CD4-positive, alpha-beta T cell (primary cell): ENCODE measurements at regions not wholly inside any gene's neighbourhood (a gene's known extent, or its start where the extent isn't known, plus 50 kb on each side); places are given as distances from the start of the nearest gene placed in this dataset.

ENCODE experiments used
- ATAC-seq: fragments of 200-7000 bp; cut with Tn5 transposase; one replicate; pipeline ENCODE4 v1.10.0; 2022; ENCODE audit warnings: mild to moderate bottlenecking; ENCODE audit not compliant: poor library complexity
- CTCF ChIA-PET: fragments of 350-600 bp; sonication (Branson Sonifier 250); formaldehyde crosslinking; loops from one replicate; lab custom pipeline; 2021; ENCODE audit warnings: antibody characterized with exemption, inconsistent platforms; lab: Charles Lee
- POLR2A ChIA-PET: fragments of 350-600 bp; sonication (Branson Sonifier 250); formaldehyde crosslinking; loops from one replicate; lab custom pipeline; 2021; ENCODE audit warnings: antibody characterized with exemption, inconsistent platforms; lab: Charles Lee
- DNase-seq, 14 experiments: peaks; one replicate each; pipeline ENCODE4 v3.0.0-alpha.2; 2013 to 2020; ENCODE audit warnings: mixed read lengths in 2 of 14
- H3K27ac ChIP-seq, 2 donors: one replicate each; pipeline versions ENCODE4 v1.5.1 to v1.7.0; 2013; ENCODE audit warnings: low read length in 2 of 2, low read depth in 1 of 2, mild to moderate bottlenecking in 1 of 2
- H3K27me3 ChIP-seq, 2 experiments: 1 replicate in 1 of 2; 2 replicates in 1 of 2; pipeline versions ENCODE4 v1.6.1 to v1.7.0; 2013; ENCODE audit warnings: low read length in 2 of 2, control low read depth in 1 of 2, mild to moderate bottlenecking in 1 of 2, moderate library complexity in 1 of 2; ENCODE audit not compliant: insufficient read depth in 2 of 2, control insufficient read depth in 1 of 2
- H3K36me3 ChIP-seq: one replicate; pipeline ENCODE4 v1.6.1; 2013; ENCODE audit warnings: low read length, control low read depth; ENCODE audit not compliant: insufficient read depth
- H3K4me1 ChIP-seq: one replicate; pipeline ENCODE4 v1.6.1; 2013; ENCODE audit warnings: low read length, control low read depth; ENCODE audit not compliant: insufficient read depth
- H3K4me3 ChIP-seq: one replicate; pipeline ENCODE4 v1.5.1; 2013; ENCODE audit warnings: mild to moderate bottlenecking, low read length, moderate library complexity
- H3K9me3 ChIP-seq, 2 experiments: 1 replicate in 1 of 2; 2 replicates in 1 of 2; pipeline versions ENCODE4 v1.6.1 to v1.7.0; 2013; ENCODE audit warnings: low read length in 2 of 2, mild to moderate bottlenecking in 2 of 2, control low read depth in 1 of 2, moderate library complexity in 1 of 2; ENCODE audit not compliant: control insufficient read depth in 1 of 2, insufficient read depth in 1 of 2
- H3K27ac Mint-ChIP-seq: one replicate; pipeline ENCODE4 v1.8.0; 2020; ENCODE audit warnings: mixed read lengths
- H3K27me3 Mint-ChIP-seq: one replicate; pipeline ENCODE4 v1.8.0; 2021; ENCODE audit warnings: mixed read lengths
- H3K36me3 Mint-ChIP-seq: one replicate; pipeline ENCODE4 v1.8.0; 2021; ENCODE audit warnings: low read depth, mixed read lengths
- H3K4me1 Mint-ChIP-seq: one replicate; pipeline ENCODE4 v1.8.0; 2021; ENCODE audit warnings: low read depth, mixed read lengths
- H3K4me3 Mint-ChIP-seq: one replicate; pipeline ENCODE4 v1.8.0; 2020; ENCODE audit warnings: mild to moderate bottlenecking, mixed read lengths
- H3K9me3 Mint-ChIP-seq: one replicate; pipeline ENCODE4 v1.8.0; 2020; ENCODE audit warnings: mixed read lengths
- CTCF ChIP-seq: fragments of 200-600 bp; IDR thresholded peaks from one replicate; pipeline ENCODE4 v1.8.0; 2022; ENCODE audit warnings: antibody characterized with exemption, mild to moderate bottlenecking
- intact Hi-C, 2 experiments: fragments of 100-400 bp; cut with DNase I in 1 of 2; cut with micrococcal nuclease in 1 of 2; formaldehyde crosslinking; loops; one replicate each; pipeline versions ENCODE4 v1.15.1 to v1.9.0; 2023 to 2025; cut with DNase I, micrococcal nuclease

GRCh38 chr1:164953815-164954214 is 394.8 kb downstream of the PBX1 start:
- Histone ChIP-seq H3K36me3 (no peaks in the 10 kb centered on the region), H3K9me3 (peaks cover 3% of the 10 kb centered on the region in 2 experiments), H3K4me3 (no peak overlapping the region), H3K4me1 (no peaks in the 10 kb centered on the region), H3K27me3 (no peaks in the 10 kb centered on the region), H3K27ac (no peak overlapping the region)
- Mint-ChIP-seq H3K27me3 (peaks cover 3% of the 10 kb centered on the region), H3K9me3 (peaks cover 6% of the 10 kb centered on the region), H3K4me1 (no peaks in the 10 kb centered on the region), H3K36me3 (no peaks in the 10 kb centered on the region), H3K27ac (no peak overlapping the region), H3K4me3 (no peak overlapping the region)
- intact Hi-C loops, result no loop called here
- DNase-seq (no peak), ATAC-seq (no peak)
- no peak for TF ChIP-seq CTCF
- POLR2A ChIA-PET, result no interaction called here
- CTCF ChIA-PET, result no interaction called here

- ATAC-seq, result no peak
Observed at GRCh38 chr1:164953098-164953497, 394.1 kb downstream of the PBX1 start.

DNA sequence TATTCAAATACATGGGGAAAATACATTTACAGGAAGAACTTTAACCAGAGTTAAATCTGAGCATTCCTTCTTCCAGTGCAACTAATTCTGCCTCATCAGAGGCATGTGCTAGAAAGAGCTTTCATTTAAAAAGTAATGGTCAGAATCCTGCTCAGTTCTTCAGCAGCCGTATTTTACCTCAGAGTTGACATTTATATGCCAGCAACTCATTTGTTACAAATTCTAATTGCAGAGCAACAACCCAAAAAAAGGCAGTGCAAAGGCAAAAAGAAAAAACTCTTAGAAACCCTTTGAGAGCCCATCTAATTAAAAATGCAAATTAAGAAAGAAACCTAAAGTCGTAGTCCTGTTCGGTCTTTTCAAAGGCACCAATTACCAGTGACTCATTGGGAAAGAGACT is 392.5 kb downstream of the PBX1 start:
- Histone ChIP-seq H3K4me1 (no peaks in the 10 kb centered on the region), H3K27me3 (no peaks in the 10 kb centered on the region), H3K27ac (no peak overlapping the region), H3K36me3 (no peaks in the 10 kb centered on the region), H3K4me3 (no peak overlapping the region), H3K9me3 (peaks cover 3 to 12% of the 10 kb centered on the region in 2 experiments)
- Mint-ChIP-seq H3K27me3 (peaks cover 3% of the 10 kb centered on the region), H3K9me3 (peaks cover 13% of the 10 kb centered on the region), H3K36me3 (no peaks in the 10 kb centered on the region), H3K4me1 (no peaks in the 10 kb centered on the region), H3K4me3 (no peak overlapping the region), H3K27ac (no peak overlapping the region)
- TF ChIP-seq CTCF, result no peak
- ATAC-seq (no peak), DNase-seq (no peak)
- intact Hi-C loops, result no loop called here
- CTCF ChIA-PET, result no interaction called here
- POLR2A ChIA-PET, result no interaction called here

More at GRCh38 chr1:164953098-164953497, 394.1 kb downstream of the PBX1 start:
- Histone ChIP-seq H3K9me3 (peaks cover 3 to 10% of the 10 kb centered on the region in 2 experiments), H3K4me3 (no peak overlapping the region), H3K27me3 (no peaks in the 10 kb centered on the region), H3K4me1 (no peaks in the 10 kb centered on the region), H3K27ac (no peak overlapping the region), H3K36me3 (no peaks in the 10 kb centered on the region)
- H3K27me3 Mint-ChIP-seq, result peaks cover 3% of the 10 kb centered on the region
- H3K27ac Mint-ChIP-seq, result no peak overlapping the region
- no peaks in the 10 kb centered on the region for H3K4me1 Mint-ChIP-seq
- H3K4me3 Mint-ChIP-seq, result no peak overlapping the region
- H3K9me3 Mint-ChIP-seq, result peaks cover 10% of the 10 kb centered on the region
- H3K36me3 Mint-ChIP-seq, result no peaks in the 10 kb centered on the region
- no peak for DNase-seq
- intact Hi-C loops, result no loop called here
- TF ChIP-seq CTCF, result no peak
- ChIA-PET POLR2A (no interaction called here), CTCF (no interaction called here)
